ENCODE measurements at regions not wholly inside any gene's neighbourhood (a gene's known extent, or its start where the extent isn't known, plus 50 kb on each side); places are given as distances from the start of the nearest gene placed in this dataset.

- TF ChIP-seq, protein P1, sequence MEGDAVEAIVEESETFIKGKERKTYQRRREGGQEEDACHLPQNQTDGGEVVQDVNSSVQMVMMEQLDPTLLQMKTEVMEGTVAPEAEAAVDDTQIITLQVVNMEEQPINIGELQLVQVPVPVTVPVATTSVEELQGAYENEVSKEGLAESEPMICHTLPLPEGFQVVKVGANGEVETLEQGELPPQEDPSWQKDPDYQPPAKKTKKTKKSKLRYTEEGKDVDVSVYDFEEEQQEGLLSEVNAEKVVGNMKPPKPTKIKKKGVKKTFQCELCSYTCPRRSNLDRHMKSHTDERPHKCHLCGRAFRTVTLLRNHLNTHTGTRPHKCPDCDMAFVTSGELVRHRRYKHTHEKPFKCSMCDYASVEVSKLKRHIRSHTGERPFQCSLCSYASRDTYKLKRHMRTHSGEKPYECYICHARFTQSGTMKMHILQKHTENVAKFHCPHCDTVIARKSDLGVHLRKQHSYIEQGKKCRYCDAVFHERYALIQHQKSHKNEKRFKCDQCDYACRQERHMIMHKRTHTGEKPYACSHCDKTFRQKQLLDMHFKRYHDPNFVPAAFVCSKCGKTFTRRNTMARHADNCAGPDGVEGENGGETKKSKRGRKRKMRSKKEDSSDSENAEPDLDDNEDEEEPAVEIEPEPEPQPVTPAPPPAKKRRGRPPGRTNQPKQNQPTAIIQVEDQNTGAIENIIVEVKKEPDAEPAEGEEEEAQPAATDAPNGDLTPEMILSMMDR (IDR thresholded peaks at IDR 0.05), result no peak
- TF ChIP-seq POLR2AphosphoS5 (IDR thresholded peaks at IDR 0.05) (no peak), POLR2A (IDR thresholded peaks at IDR 0.05) (no peak), EP300 (IDR thresholded peaks at IDR 0.05; ENCODE audit: low read depth) (no peak)
Measured at GRCh38 chr14:104296388-104297312, 158.3 kb downstream of the KIF26A start.
